ENCODE measurements at regions not wholly inside any gene's neighbourhood (a gene's known extent, or its start where the extent isn't known, plus 50 kb on each side); places are given as distances from the start of the nearest gene placed in this dataset.

DNA sequence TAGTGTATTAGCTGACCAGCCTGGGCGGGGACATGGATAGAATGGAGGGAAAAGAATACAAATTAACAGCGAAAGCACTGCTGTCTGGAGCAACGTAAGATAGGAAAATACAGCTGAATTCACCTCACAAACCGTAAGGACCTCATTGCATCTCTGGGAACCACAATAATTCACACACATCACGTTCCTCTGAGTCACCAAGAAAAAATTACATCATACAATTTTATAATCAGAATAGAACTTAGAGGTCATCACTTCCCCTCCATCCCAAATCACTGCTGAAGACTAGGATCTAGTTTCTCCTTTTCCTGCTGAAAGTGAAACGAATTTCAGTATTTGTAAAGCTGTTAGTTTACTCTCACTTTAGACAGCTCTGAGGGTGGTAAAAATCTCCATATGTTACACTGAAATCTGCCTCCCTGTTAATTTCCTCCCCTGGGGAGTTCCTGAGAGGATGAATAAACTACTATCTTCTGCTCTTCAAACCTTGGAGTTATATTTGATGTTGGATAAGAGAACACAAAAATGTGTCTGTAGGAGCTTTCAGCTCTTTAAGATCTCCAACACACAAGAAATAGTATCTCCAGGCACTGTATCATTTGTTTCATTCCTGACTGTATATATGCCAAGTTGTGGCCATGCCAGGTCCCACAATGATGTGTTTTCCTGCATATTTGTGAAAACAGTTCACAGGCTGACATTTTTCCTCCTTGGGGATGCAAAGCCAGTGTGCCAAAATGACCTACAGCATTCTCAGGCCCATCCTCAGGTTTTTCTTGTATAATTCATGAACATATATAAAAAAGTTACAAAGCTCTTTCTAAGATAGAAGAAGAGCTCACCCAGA lies 63.8 kb upstream of the SSTR1 start:
- Histone ChIP-seq H3K27me3 (ENCODE audit: control insufficient read depth, insufficient read depth, low read length, poor library complexity, severe bottlenecking) (no peaks in the 10 kb centered on the region), H3K9me3 (ENCODE audit: control insufficient read depth, low read length) (peaks cover 8% of the 10 kb centered on the region), H3K27ac (ENCODE audit: low read depth, low read length) (no peak overlapping the region), H3K4me3 (ENCODE audit: low read length) (no peak overlapping the region), H3K4me1 (ENCODE audit: control insufficient read depth, insufficient read depth, low read length) (peaks cover 16% of the 10 kb centered on the region), H3K9ac (ENCODE audit: extremely low read depth, low read length, poor library complexity, severe bottlenecking) (no peak overlapping the region), H3K36me3 (ENCODE audit: control insufficient read depth, insufficient read depth, low read length) (no peaks in the 10 kb centered on the region)
- no peaks in the 10 kb centered on the region for H3K9me3 Mint-ChIP-seq
- peak overlapping the region; percentile 61 for H3K27ac Mint-ChIP-seq
- no peak overlapping the region for H3K4me3 Mint-ChIP-seq
- peaks cover 31% of the 10 kb centered on the region for H3K4me1 Mint-ChIP-seq
- no peak for DNase-seq
- no peak for TF ChIP-seq CTCF (conservative IDR thresholded peaks at IDR 0.05)
- H3K27me3 Mint-ChIP-seq (ENCODE audit: insufficient read depth): no peaks in the 10 kb centered on the region
- WGBS, 2 experiments (ENCODE audit: insufficient coverage in 1 of 2, insufficient read length in 1 of 2): 65 to 69% methylated on average over 4 to 5 of the region's 6 CpGs
- no peaks in the 10 kb centered on the region for H3K36me3 Mint-ChIP-seq (ENCODE audit: low read depth)

DNA sequence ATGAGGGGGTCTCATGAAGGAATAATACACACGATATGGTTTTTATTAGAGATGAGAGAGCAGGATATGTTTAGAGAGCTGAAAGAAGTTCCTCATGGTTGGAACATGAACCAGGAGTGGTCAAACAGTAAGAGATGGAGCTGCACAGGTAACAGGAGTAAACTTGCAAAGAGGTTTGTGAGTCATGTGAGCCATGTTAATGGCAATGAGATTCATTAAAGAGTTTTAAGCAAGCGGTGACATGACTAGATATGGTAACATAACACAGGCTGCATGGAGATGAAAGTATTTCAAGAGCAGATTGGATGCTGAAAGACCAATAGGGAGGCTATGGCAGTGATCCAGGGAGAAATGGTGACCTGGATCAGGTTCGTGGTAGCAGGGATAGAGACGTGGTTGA lies 62.6 kb upstream of the SSTR1 start:
- H3K4me3 Mint-ChIP-seq: no peak overlapping the region
- no peaks in the 10 kb centered on the region for H3K27me3 Mint-ChIP-seq (ENCODE audit: insufficient read depth)
- Histone ChIP-seq H3K9me3 (ENCODE audit: control insufficient read depth, low read length) (peaks cover 8% of the 10 kb centered on the region), H3K4me1 (ENCODE audit: control insufficient read depth, insufficient read depth, low read length) (peaks cover 19% of the 10 kb centered on the region), H3K9ac (ENCODE audit: extremely low read depth, low read length, poor library complexity, severe bottlenecking) (no peak overlapping the region), H3K27me3 (ENCODE audit: control insufficient read depth, insufficient read depth, low read length, poor library complexity, severe bottlenecking) (no peaks in the 10 kb centered on the region), H3K27ac (ENCODE audit: low read depth, low read length) (no peak overlapping the region), H3K36me3 (ENCODE audit: control insufficient read depth, insufficient read depth, low read length) (no peaks in the 10 kb centered on the region), H3K4me3 (ENCODE audit: low read length) (no peak overlapping the region)
- no peak overlapping the region for H3K27ac Mint-ChIP-seq
- H3K36me3 Mint-ChIP-seq (ENCODE audit: low read depth): no peaks in the 10 kb centered on the region
- H3K9me3 Mint-ChIP-seq: no peaks in the 10 kb centered on the region
- WGBS, 2 experiments (ENCODE audit: insufficient coverage in 1 of 2, insufficient read length in 1 of 2): 92 to 100% methylated on average over 1 to 3 of the region's 4 CpGs
- TF ChIP-seq CTCF (conservative IDR thresholded peaks at IDR 0.05): no peak
- H3K4me1 Mint-ChIP-seq: peaks cover 41% of the 10 kb centered on the region
- no peak for DNase-seq

DNA sequence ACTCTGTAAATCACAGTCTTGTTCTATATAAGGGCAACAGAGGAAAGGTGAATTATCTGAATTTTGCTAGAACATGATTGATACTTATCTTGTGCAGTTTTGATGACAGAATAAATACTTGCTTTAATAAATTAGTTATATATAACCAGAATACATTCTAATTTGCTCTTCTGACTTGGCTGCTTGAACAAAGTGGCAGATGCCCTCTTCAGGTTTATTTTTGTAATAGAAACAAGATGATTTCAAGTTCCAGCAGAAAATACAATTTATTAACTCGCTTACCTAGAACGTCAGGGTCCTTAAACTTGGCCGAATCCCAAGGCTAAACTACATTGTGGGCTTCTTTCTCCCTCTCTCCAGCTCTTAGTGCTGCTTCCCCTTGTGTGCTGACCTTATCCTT lies 57.6 kb upstream of the SSTR1 start:
- Mint-ChIP-seq H3K27me3 (ENCODE audit: insufficient read depth) (no peaks in the 10 kb centered on the region), H3K36me3 (ENCODE audit: low read depth) (no peaks in the 10 kb centered on the region), H3K4me3 (no peak overlapping the region), H3K9me3 (no peaks in the 10 kb centered on the region), H3K27ac (no peak overlapping the region), H3K4me1 (peaks cover 24% of the 10 kb centered on the region)
- Histone ChIP-seq H3K27ac (ENCODE audit: low read depth, low read length) (no peak overlapping the region), H3K9ac (ENCODE audit: extremely low read depth, low read length, poor library complexity, severe bottlenecking) (no peak overlapping the region), H3K4me3 (ENCODE audit: low read length) (no peak overlapping the region), H3K27me3 (ENCODE audit: control insufficient read depth, insufficient read depth, low read length, poor library complexity, severe bottlenecking) (no peaks in the 10 kb centered on the region), H3K36me3 (ENCODE audit: control insufficient read depth, insufficient read depth, low read length) (no peaks in the 10 kb centered on the region), H3K9me3 (ENCODE audit: control insufficient read depth, low read length) (peaks cover 8% of the 10 kb centered on the region), H3K4me1 (ENCODE audit: control insufficient read depth, insufficient read depth, low read length) (peaks cover 15% of the 10 kb centered on the region)
- 80 to 95% methylated on average over 1 to 3 of the region's 3 CpGs for WGBS, 2 experiments (ENCODE audit: insufficient coverage in 1 of 2, insufficient read length in 1 of 2)
- TF ChIP-seq CTCF (conservative IDR thresholded peaks at IDR 0.05): no peak
- no peak for DNase-seq
